H9 (cell line): ENCODE measurements at regions not wholly inside any gene's neighbourhood (a gene's known extent, or its start where the extent isn't known, plus 50 kb on each side); places are given as distances from the start of the nearest gene placed in this dataset.

Experiments
- DNase-seq: peaks from one replicate; pipeline ENCODE4 v3.0.0-alpha.2; 2017
- H2AFZ ChIP-seq: one replicate; pipeline ENCODE4 v1.6.1; 2013; ENCODE audit warnings: mild to moderate bottlenecking, low read length, control low read depth, moderate library complexity
- H2AK5ac ChIP-seq: 2 replicates; pipeline ENCODE4 v1.6.1; 2013; ENCODE audit warnings: low read length, control low read depth, mixed read lengths; ENCODE audit not compliant: insufficient read length
- H2BK120ac ChIP-seq: one replicate; pipeline ENCODE4 v1.6.1; 2013; ENCODE audit warnings: low read depth, mild to moderate bottlenecking, low read length, control low read depth, inconsistent platforms; ENCODE audit not compliant: poor library complexity, severe bottlenecking
- H2BK12ac ChIP-seq: 2 replicates; pipeline ENCODE4 v1.6.1; 2013; ENCODE audit warnings: low read length, control low read depth, mixed read lengths, low read depth; ENCODE audit not compliant: insufficient read length
- H2BK15ac ChIP-seq: 2 replicates; pipeline ENCODE4 v1.6.1; 2013; ENCODE audit warnings: low read depth, low read length, control low read depth
- H2BK20ac ChIP-seq: one replicate; pipeline ENCODE4 v1.6.1; 2013; ENCODE audit warnings: low read depth, mild to moderate bottlenecking, low read length, control low read depth, inconsistent platforms; ENCODE audit not compliant: poor library complexity, severe bottlenecking
- H2BK5ac ChIP-seq: 2 replicates; pipeline ENCODE4 v1.6.1; 2013; ENCODE audit warnings: low read length, control low read depth, mixed read lengths; ENCODE audit not compliant: insufficient read length
- H3K14ac ChIP-seq: 2 replicates; pipeline ENCODE4 v1.6.1; 2013; ENCODE audit warnings: low read length, control low read depth; ENCODE audit not compliant: insufficient read depth
- H3K18ac ChIP-seq: 2 replicates; pipeline ENCODE4 v1.6.1; 2013; ENCODE audit warnings: low read depth, mild to moderate bottlenecking, mixed read lengths, low read length, control low read depth; ENCODE audit not compliant: insufficient read length
- H3K23ac ChIP-seq: 2 replicates; pipeline ENCODE4 v1.6.1; 2013; ENCODE audit warnings: low read length, control low read depth, mixed read lengths, low read depth; ENCODE audit not compliant: insufficient read length
- H3K23me2 ChIP-seq: 2 replicates; pipeline ENCODE4 v1.6.1; 2013; ENCODE audit warnings: low read depth, mild to moderate bottlenecking, mixed read lengths, low read length, control low read depth; ENCODE audit not compliant: insufficient read length, poor library complexity, severe bottlenecking
- H3K27ac ChIP-seq: 2 replicates; pipeline ENCODE4 v1.5.1; 2013; ENCODE audit warnings: low read length, control low read depth, mixed read lengths, low read depth; ENCODE audit not compliant: insufficient read length
- H3K27me3 ChIP-seq: 2 replicates; pipeline ENCODE4 v1.6.1; 2013; ENCODE audit warnings: low read length, control low read depth, inconsistent platforms; ENCODE audit not compliant: insufficient read depth
- H3K4ac ChIP-seq: 2 replicates; pipeline ENCODE4 v1.6.1; 2013; ENCODE audit warnings: low read depth, mild to moderate bottlenecking, control low read depth, inconsistent platforms, low read length, moderate library complexity
- H3K4me1 ChIP-seq: 2 replicates; pipeline ENCODE4 v1.6.1; 2013; ENCODE audit warnings: low read length, control low read depth, inconsistent platforms; ENCODE audit not compliant: insufficient read depth
- H3K4me2 ChIP-seq: 2 replicates; pipeline ENCODE4 v1.6.1; 2013; ENCODE audit warnings: low read length, control low read depth, mixed read lengths; ENCODE audit not compliant: insufficient read length, insufficient read depth
- H3K56ac ChIP-seq: 2 replicates; pipeline ENCODE4 v1.6.1; 2013; ENCODE audit warnings: low read depth, mild to moderate bottlenecking, mixed read lengths, low read length, control low read depth; ENCODE audit not compliant: insufficient read length
- H3K79me1 ChIP-seq: 2 replicates; pipeline ENCODE4 v1.6.1; 2013; ENCODE audit warnings: low read depth, mild to moderate bottlenecking, moderate library complexity, low read length, control low read depth, inconsistent platforms; ENCODE audit not compliant: insufficient read depth, poor library complexity, severe bottlenecking
- H3K79me2 ChIP-seq: 2 replicates; pipeline ENCODE4 v1.6.1; 2013; ENCODE audit warnings: low read length, control low read depth, inconsistent platforms; ENCODE audit not compliant: insufficient read depth
- H3K9ac ChIP-seq: 2 replicates; pipeline ENCODE4 v1.6.1; 2013; ENCODE audit warnings: low read length, control low read depth, mixed read lengths; ENCODE audit not compliant: insufficient read length; ENCODE audit errors: extremely low read depth
- H3K9me3 ChIP-seq: one replicate; pipeline ENCODE4 v1.6.1; 2013; ENCODE audit warnings: low read depth, low read length, inconsistent platforms; ENCODE audit not compliant: control insufficient read depth
- H3T11ph ChIP-seq: one replicate; pipeline ENCODE4 v1.6.1; 2013; ENCODE audit warnings: mild to moderate bottlenecking, low read length, control low read depth, inconsistent platforms
- H4K20me1 ChIP-seq: one replicate; pipeline ENCODE4 v1.6.1; 2013; ENCODE audit not compliant: control insufficient read depth, insufficient read length, insufficient read depth
- H4K5ac ChIP-seq: 2 replicates; pipeline ENCODE4 v1.6.1; 2013; ENCODE audit warnings: low read depth, mild to moderate bottlenecking, mixed read lengths, low read length, control low read depth; ENCODE audit not compliant: insufficient read length
- H4K8ac ChIP-seq: replicated peaks from 2 replicates; pipeline ENCODE4 v1.6.1; 2013; ENCODE audit warnings: low read length, control low read depth, mixed read lengths, low read depth; ENCODE audit not compliant: insufficient read length
- H4K91ac ChIP-seq: 2 replicates; pipeline ENCODE4 v1.6.1; 2013; ENCODE audit warnings: low read depth, mild to moderate bottlenecking, moderate library complexity, mixed read lengths, low read length, control low read depth; ENCODE audit not compliant: insufficient read length
- H3K27ac Mint-ChIP-seq, 3 experiments: 2 replicates in 2 of 3; 3 replicates in 1 of 3; pipeline ENCODE4 v1.8.0; 2020 to 2021; ENCODE audit warnings: mixed read lengths in 3 of 3, mild to moderate bottlenecking in 1 of 3, moderate library complexity in 1 of 3
- H3K27me3 Mint-ChIP-seq: 2 replicates; pipeline ENCODE4 v1.8.0; 2021; ENCODE audit warnings: low read depth, mild to moderate bottlenecking, moderate library complexity, mixed read lengths
- H3K36me3 Mint-ChIP-seq, 3 experiments: 2 replicates in 2 of 3; 3 replicates in 1 of 3; pipeline ENCODE4 v1.8.0; 2020 to 2021; ENCODE audit warnings: low read depth in 3 of 3, mixed read lengths in 3 of 3; ENCODE audit not compliant: insufficient read depth in 1 of 3
- H3K4me1 Mint-ChIP-seq, 2 experiments: 2 replicates each; pipeline ENCODE4 v1.8.0; 2020; ENCODE audit warnings: mixed read lengths in 2 of 2
- H3K4me3 Mint-ChIP-seq, 2 experiments: 2 replicates in 1 of 2; 3 replicates in 1 of 2; pipeline ENCODE4 v1.8.0; 2020 to 2021; ENCODE audit warnings: mild to moderate bottlenecking in 2 of 2, mixed read lengths in 2 of 2, moderate library complexity in 1 of 2
- H3K9me3 Mint-ChIP-seq, 2 experiments: 2 replicates in 1 of 2; 3 replicates in 1 of 2; pipeline ENCODE4 v1.8.0; 2020; ENCODE audit warnings: mild to moderate bottlenecking in 2 of 2, mixed read lengths in 2 of 2, moderate library complexity in 1 of 2
- CTCF ChIP-seq: fragments of 200-600 bp; sonication (generic); conservative IDR thresholded peaks from 3 replicates; pipeline ENCODE4 v1.8.0; 2021; ENCODE audit warnings: antibody characterized with exemption, mild to moderate bottlenecking
- WGBS: extraction: QIAGEN DNeasy Blood & Tissue Kit; methylation state at CpG from one replicate; pipeline ENCODE4 v1.1.7; 2013; ENCODE audit warnings: missing lambda C conversion rate, low lambda C conversion rate, mixed read lengths; ENCODE audit not compliant: insufficient read length; ENCODE audit errors: extremely low coverage; 5-methylcytosine and 5-hydroxymethylcytosine counted together

- no peaks in the 10 kb centered on the region for H3K27me3 Mint-ChIP-seq
- no peak overlapping the region for H2BK20ac ChIP-seq
- no peaks in the 10 kb centered on the region for H4K20me1 ChIP-seq
- H4K91ac ChIP-seq, result no peak overlapping the region
- H3K4me2 ChIP-seq, result no peak overlapping the region
- no peak overlapping the region for H2AFZ ChIP-seq
- no peak overlapping the region for H4K8ac ChIP-seq
- H2BK120ac ChIP-seq, result no peak overlapping the region
- peaks cover 5% of the 10 kb centered on the region; the same call in 1 of the 2 replicates for H3K4me1 ChIP-seq
- H3K27me3 ChIP-seq, result no peaks in the 10 kb centered on the region
- no CpG with 5 or more reads among the region's 2 CpGs for WGBS
- no peak overlapping the region for H3K27ac ChIP-seq
- no peaks in the 10 kb centered on the region for H3K36me3 Mint-ChIP-seq
- no peak overlapping the region for H3K14ac ChIP-seq
- no peak overlapping the region for H2BK5ac ChIP-seq
- no peaks in the 10 kb centered on the region for H3K9me3 Mint-ChIP-seq
- DNase-seq, result no peak
- no peak overlapping the region for H4K5ac ChIP-seq
- H2BK12ac ChIP-seq, result no peak overlapping the region
- no peak overlapping the region for H3K9ac ChIP-seq
- H2BK15ac ChIP-seq, result no peak overlapping the region
- no peak overlapping the region for H3K56ac ChIP-seq
- no peak for TF ChIP-seq CTCF
- H3K23ac ChIP-seq, result no peak overlapping the region
- H3K27ac Mint-ChIP-seq, result no peak overlapping the region
- H3K18ac ChIP-seq, result no peak overlapping the region
- no peak overlapping the region for H2AK5ac ChIP-seq
- no peaks in the 10 kb centered on the region for H3K79me2 ChIP-seq
- H3K79me1 ChIP-seq, result no peaks in the 10 kb centered on the region
- no peak overlapping the region for H3T11ph ChIP-seq
- no peak overlapping the region for H3K4me3 Mint-ChIP-seq
- H3K23me2 ChIP-seq, result no peaks in the 10 kb centered on the region
- peaks cover 9 to 20% of the 10 kb centered on the region in 2 experiments for H3K4me1 Mint-ChIP-seq
- H3K9me3 ChIP-seq, result no peaks in the 10 kb centered on the region
- no peak overlapping the region for H3K4ac ChIP-seq
Measured at GRCh38 chr18:40094441-40094840, 1860.6 kb upstream of the PIK3C3 start.
